ENCODE measurements at regions not wholly inside any gene's neighbourhood (a gene's known extent, or its start where the extent isn't known, plus 50 kb on each side); places are given as distances from the start of the nearest gene placed in this dataset.

- TF ChIP-seq EZH2 (IDR thresholded peaks at IDR 0.05; ENCODE audit: low read length, unreplicated experiment) = no peak
- no peak for TF ChIP-seq EZH2phosphoT487 (IDR thresholded peaks at IDR 0.05; ENCODE audit: borderline replicate concordance, low read length)
- TF ChIP-seq CTCF (conservative IDR thresholded peaks at IDR 0.05; ENCODE audit: low read depth, low read length) = no peak
These were observed 390.3 kb upstream of the MEF2C start for GRCh38 chr5:89273289-89273688.

Measured in PC-3 (cell line).